Stimulated activated CD8-positive, alpha-beta memory T cell treated with anti-CD3 and anti-CD28 coated beads, Interleukin-12 subunit alpha, Interleukin-12 subunit beta, amount 100 ng/mL, for 24 hours (primary cell): ENCODE measurements at regions not wholly inside any gene's neighbourhood (a gene's known extent, or its start where the extent isn't known, plus 50 kb on each side); places are given as distances from the start of the nearest gene placed in this dataset.

Experiments
- DNase-seq: peaks from one replicate; pipeline ENCODE4 v3.0.0-alpha.2; 2020; ENCODE audit errors: extremely low read depth

DNA sequence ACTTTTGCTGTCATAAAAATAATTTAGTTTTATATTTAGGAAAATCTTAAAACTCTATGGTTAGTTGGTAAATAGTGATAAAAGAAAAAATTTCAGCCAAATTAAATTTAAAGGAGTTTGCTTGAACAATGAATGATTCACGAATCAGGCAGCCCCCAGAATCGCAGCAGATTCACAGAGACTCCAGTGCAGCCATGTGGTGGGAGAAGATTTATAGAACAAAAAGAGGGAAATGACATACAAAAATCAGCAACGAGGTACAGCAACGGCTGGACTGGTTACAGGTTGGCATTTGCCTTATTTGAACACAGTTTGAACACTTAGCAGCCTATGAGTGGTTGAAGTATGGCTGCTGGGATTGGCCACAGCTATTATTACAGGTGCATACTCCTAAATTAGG lies 96.4 kb upstream of the MYCBP2 start:
- DNase-seq, result no peak

DNA sequence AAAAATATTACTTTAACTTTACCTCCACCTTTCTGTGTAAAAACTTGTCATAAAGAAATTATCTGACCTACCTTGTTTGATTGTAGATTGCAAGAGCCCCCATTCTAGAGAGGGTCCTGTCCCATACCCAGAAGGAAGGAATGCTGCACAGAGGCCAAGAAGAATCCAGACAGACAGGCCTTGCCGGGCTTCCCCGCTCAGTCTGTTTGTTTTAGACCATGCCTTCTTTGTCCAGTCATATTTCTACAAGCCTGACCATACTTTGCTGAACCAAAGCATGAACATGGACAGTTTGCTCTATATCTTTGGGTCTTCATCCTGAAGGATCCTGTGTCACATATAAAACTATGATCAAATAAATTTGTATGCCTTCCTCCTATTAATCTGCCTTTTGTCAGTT lies 95.8 kb upstream of the MYCBP2 start:
- DNase-seq, result no peak

DNA sequence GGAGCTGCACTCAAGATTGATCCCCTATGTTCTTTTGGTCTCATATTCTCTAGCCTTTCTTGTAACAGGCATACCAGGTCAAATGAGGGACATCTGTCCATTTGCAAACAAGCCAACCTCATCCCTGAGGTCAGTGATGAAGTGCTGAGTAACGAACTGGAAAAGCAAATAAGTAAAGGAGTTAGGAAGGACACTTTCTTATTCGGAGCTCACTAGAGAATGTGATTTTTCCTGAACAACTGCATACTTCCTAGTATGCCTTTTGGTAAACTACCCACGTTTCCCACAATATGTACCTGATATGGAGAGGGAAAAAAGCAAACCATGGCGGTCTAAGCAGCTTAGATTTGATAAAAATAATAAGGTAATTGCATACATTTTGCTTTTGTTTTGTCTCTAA lies 91.0 kb upstream of the MYCBP2 start:
- DNase-seq, result no peak

DNA sequence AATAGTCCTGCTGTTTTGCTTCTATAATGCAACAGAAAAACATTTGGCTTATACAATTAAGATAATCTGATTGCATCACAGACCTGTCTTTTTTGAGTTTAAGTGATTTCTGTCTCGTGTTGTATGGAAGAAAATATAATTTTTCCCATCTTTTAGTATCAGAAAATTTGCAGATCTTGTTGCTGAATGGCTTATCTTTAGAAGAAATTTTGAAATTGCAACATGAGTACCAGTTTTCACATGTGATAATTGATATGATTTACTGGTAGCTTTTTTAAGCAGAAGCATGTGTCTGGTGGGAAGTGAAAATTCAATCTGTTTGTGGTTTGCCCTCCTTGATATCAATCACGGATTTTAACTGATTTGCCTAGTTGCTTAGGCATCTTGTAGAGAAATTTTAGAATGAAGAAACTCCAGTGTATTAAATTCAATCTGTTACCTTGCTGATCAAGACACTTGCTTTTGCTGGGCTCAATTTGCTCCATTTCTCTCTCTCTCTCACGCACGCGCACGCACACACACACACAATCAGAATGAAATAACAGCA lies 89.8 kb upstream of the MYCBP2 start:
- DNase-seq, result no peak

DNA sequence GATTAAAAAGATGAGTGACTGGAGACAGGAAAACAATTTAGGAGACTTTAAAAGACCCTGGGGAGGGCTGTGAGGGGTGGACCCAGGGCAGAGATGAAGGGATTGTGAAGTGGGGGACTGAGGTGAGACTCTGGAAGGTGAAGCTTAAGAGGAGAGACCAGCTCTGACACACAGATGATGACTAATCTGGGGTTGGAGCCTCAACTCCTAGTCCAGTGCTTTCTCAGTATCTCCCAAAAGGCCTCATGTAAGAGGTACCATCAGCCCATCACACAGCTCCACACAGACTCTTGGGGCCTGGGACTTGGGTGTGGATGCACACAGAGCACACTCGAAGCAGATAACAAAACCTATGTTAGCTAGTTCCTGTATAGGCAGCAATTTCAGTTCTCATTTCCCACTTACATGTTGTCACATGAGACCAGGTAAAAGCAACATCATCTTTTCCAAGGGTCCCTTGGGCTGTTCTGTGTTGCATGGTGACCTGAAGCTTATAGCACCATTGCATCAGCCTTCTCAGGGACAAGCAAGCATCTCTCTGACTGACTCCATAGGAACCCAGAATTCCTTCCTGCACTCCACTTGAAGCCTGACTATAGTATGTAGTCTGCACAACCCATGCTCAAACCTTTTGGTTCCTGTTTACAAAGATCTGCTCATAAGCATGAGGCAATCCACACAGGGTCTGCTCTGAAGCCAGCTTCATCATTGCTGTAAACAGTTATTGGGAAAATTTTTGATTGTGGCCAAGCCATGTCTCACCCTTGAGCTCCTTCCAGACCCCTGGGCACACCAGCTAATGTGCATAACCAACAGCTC lies 88.6 kb upstream of the MYCBP2 start:
- DNase-seq, result no peak

DNA sequence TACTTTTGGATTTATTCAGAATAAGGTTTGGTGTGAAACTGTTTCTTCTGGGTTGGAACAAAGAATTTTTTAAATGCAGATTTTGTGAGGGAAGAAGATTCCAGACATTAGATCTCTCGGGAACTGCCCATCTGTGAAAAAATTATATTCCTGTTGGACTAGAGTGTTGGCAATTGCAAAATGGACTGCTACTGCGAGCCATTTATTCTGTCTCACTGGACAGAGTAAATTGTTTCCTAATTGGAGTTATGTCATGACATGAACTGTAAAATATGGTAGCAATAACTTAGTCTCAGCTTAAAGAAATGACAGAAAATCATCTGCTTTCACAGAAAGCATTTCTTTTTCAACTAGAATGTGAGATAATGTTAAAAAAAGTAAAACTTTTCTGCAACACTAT lies 86.0 kb upstream of the MYCBP2 start:
- DNase-seq, result no peak

DNA sequence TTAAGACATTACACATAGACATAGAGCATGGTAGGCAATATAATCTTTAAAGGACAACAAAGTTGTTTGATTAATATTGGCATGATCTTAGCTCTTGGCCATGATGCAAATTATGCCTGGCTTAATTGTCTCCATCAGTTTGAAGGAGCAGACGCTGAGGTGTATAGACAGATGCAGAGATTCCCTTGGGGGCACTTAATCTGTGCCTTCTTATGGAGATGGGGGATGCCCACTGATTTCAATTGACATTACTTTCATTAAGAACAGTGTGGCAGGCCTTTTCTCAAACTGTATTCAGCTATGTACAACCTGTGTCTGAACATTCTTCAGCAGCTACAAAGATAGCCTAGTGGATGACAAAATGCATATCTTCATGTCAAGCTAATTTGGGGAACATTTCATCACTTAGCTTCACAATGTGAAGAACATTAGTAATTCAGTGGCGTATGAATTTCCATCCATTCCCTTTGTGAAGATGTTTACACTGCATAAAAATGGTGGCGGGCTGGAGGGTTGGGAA lies 85.3 kb upstream of the MYCBP2 start:
- no peak for DNase-seq

DNA sequence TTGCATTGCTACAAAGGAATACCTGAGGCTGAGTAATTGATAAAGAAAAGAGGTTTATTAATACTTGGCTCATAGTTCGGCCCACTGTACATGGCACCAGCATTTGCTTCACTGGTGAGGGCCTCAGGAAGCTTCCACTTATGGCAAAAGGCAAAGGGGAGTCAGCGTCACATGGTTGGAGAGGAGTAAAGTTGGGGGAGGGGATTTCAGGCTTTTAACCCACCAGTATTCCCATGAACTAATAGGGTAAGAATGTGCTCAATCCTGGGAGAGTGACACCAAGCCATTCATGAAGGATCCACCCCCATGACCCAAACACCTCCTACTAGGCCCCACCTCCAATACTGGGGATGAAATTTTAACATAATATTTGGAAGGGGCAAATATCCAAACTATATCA lies 82.5 kb upstream of the MYCBP2 start:
- DNase-seq, result no peak

DNA sequence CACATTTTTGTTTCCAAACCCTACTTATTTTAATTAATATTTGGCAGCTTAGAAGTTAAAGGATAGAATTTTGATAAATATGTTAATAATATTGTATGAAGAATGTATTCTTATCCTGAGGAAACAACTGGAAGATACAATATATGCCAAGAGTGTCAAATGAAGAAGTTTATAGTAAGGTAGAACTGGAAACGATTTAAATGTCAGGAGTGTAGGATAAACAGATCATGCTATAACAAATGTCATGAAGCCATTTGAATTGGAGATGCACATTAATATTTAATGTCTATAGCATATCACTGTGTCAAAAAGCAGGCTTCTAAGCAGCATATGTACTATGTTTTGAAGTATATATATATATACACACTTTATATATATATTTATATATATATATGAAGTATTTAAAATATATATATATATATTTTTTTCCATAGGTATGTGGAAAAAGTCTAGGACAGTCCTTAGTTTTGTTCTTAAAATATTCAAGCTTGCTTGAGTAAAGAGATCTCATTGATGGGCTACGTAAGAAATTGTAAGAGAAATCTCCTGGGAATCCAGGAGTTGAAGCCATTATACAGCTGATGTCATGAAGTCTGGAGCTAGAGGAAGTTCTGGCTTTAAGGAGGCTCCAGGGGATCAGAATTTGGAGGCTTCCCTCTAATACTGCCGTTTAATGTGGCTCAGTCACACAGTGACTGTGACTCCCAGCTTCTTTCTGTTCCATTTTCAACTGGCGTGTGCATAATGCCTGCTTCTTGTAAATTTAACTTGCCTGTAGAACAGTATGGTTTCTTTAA lies 79.9 kb upstream of the MYCBP2 start:
- no peak for DNase-seq

DNA sequence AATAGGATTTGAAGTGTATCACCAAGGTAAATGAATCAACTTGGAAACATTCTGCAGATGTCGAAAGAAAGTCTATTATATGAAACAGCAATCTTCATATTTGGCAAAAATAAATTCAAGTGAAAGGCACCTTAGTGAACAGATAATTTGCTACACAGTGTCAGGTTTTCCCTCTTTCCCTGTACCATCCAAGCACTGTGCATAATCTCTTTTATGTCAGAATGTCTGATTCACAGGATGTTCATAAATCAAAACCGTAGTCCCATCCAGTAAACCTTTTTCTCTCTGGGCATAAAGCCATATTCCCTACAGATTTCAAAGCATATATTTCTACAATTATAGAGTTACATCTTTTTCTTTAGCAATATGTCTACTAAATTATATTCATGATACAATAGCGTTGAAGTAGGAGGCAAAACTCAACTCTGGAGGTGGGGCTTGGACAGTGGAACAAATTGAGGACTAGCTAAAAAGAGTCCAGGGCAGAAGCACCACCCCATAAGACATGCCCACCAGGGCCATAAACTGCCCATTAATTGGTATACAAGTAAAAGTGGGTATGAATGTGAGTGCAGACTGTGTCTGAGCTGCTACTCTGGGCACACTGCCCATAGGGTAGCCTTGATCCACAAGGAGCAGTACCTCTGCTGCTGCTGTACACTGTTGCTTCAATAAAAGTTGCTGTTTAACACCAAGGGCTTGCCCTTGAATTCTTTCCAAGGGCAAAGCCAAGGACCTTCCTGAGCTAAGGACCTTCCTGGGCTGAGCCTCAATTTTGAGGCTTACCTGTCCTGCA lies 72.1 kb upstream of the MYCBP2 start:
- no peak for DNase-seq

DNA sequence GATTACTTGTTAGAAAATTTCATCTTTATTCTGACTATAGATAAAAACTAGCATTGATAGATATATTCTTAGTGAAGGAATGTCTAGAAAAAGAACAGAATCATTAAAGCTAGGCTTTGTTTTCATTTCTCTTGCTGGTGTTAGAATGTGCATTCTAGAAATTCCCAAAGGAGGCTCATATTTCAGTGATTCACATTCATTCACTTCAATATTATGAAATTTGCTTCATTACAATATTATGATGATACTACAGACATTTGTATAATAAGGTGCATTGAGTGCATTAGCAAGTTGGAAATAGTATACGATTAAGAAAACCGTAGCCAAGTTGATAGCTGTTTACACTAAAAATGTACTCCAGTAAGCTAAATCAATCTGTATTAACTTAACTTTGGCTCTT lies 70.7 kb upstream of the MYCBP2 start:
- DNase-seq, result no peak

DNA sequence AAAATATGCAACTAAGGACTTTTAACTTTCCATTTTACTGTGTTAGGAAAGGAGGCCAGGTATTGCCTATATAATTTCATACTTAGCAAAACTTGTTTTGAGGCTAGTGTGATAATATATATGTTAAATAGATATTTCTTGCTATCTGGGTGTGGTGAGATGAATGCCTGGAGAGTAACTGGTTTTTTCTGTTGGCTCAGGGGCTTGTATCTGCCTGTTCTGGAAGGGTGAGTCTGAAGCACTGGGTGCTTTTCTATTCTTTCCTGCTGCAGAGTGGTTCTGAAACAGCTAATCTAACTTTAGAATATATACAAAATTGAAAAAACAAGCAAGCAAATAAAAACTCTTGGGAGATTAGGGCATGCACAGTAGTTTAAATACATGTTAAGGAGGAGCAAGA lies 64.6 kb upstream of the MYCBP2 start:
- DNase-seq, result no peak

DNA sequence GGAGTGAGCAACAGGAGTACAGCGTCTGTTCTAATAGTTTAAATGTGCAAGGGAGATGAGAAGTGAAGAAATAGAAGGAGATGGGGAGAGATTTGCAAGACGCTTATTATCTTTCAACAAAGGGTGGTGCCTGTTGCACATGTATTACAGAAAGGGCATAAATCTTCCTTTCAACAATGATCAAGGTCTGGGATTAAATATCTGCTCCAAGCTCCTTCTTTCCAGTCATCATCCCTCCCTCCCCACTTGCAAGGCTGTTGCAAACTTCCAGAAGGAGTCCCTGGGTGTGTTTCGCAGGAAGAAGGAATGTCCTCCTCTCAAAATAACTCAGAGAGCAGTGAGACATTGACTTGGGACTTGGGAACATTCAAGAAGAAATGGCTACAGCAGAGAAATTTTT lies 63.5 kb upstream of the MYCBP2 start:
- DNase-seq, result no peak

DNA sequence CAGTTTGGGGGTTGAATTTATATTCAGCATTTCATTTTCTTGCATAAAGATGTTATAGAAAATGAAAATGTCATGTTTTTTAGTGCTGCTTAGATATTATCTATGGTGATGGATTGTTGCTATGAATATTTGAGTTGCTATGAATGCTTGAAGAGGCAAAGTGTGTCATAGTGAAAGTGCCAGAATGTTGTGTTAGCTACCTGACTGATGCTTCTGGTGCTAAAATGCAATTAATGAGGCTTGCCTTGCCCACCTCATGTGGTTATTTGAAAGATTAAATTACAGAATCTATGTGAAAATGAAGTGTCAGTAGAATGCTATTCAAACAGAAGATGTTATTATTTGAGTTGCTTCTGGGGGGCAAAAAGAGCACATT lies 62.7 kb upstream of the MYCBP2 start:
- no peak for DNase-seq

DNA sequence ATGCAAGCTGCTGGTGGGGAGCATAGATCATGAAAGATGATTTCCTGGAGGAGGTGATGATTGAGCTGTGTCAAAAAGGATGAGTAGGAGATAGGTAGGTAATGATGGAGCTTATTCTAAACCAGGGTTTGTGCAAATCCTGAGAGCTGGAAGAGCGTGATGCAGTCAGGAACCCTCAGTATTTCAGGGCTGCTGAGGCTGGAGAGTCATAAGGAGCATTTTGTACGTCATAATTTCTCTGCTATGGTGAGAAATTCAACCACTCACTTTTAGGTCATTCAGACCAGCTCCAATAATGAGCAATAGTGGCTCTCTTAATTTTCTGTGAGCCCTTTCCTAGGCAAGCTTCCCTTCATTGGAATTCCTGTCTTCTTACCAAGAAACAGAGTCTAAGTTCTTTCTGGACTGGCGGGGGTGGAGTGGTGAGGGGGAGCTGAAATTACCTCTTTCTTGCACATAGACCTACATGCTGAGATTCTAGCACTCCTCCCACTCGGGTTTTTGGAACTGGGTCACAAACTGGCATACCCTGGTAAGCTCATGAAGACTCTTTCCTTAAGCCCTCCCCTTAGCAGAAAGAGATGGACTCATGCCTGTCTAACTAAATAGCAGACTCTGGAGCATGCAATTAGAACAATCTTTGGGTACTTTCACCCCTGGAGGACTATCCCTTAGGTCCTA lies 62.2 kb upstream of the MYCBP2 start:
- no peak for DNase-seq

DNA sequence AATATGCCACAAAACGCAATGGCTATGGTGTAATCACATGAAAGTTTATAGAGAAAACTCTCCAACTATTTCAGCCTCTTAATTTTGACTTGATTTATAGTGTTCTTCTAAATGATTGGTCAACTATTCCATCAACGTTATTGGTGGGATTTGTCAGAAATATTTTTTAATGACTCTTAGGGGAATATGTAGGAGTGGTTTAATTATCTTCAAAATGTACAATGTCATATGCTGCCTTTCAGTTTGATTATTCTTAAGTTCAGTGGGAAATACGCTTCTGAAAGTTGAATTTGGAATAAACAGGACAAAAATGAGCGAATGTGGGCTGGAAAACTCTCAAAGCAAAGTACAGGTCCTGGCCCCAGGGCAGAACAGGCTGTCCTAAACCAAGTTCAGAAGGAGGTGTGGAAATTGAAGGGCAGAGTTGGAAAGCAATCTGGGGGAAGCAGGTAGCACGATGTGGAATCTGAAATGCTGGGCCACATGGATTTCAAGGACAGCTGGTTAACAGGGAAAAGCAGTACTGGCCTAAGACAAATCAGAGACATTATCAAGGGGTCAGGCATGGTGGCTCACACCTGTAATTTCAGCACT lies 60.8 kb upstream of the MYCBP2 start:
- no peak for DNase-seq

DNA sequence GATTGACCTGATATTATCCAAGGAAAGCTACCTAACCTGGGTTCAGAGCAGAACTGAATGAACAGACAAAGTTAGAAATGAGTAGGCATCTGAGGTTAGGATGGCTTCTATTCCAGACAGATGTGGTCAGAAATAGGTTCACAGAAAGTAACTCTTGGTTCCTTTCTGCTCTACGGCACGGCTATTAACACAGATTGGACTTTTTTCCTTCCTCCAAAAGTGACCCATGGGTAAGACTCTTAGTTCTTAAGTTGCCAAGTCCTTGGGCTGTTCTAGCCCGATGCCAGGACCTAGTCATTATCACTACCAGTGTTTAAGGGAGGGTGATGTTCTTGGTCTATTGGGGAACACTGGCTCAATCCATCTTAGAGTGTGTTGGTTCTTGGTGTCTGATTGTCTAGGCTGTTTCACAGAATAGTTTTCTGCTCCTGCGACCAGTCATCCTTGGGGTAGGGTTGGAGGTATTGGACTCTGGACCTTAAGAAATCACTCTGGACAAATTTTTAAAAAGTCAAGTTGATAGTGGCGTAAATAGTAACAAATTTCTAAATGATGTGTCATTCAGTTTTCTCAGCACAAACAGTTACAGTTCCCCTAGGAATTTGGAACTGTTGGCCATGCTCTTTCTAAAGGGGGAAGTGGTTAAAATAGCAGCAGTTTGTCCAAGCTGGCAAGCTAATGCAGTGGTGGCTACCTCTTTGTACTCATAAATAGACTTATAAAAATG lies 60.1 kb upstream of the MYCBP2 start:
- DNase-seq, result no peak

DNA sequence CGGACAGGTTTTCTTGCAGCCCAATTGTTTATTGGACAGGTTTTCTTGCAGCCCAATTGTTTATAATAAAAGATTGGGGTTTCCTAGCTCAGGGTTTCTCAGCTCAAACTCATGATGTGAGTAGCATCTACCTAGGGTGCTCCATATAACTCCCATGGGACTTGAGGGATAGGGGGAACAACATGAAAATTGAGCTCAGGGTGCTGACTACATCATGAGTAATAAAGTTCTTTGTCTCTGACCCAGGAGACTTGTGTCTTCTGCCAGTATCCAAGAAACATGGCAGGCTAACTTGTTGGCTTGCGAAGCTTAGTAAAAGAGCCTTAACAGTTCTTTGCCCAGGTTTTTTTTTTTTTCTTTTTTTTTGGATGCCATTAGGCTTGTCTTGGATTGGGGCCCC lies 59.2 kb upstream of the MYCBP2 start:
- DNase-seq, result no peak

DNA sequence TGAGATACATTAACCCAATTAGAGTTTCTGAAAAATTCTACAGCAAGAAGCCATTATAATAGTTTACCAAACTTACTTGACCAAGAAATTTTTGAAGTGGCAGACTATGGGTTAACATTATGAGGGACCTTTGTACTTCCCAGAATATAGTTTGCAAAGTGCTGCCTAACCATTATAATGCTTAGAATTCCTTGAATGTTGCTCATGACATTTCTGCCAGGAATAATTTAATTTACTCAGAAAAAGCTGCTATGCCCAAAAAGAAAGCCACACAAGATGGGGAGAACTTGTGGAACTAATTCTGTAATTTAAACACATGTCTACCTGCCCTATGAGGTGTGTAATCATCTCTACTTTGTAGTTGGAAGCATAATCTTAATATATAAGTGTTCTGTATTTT lies 58.1 kb upstream of the MYCBP2 start:
- no peak for DNase-seq

DNA sequence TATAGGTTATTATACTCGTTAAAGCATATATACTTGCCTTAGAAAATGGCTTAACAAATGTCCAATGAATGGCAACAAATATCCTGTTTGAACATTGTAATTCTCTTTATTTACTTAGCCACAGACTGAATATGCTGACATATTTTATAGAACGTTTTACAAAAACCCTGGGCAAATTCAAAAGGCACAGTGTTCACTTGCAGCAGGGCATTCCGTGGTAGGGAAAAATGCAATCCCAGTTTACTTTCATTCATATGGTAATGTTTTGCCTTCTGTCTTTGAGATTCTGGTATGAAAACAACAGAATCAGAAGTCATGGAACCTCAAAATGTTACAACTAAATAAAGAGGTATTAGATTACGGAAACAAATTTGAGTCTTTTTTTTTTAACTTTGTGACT lies 56.2 kb upstream of the MYCBP2 start:
- no peak for DNase-seq
